Suprapubic skin (tissue), 4 donors: ENCODE measurements at regions not wholly inside any gene's neighbourhood (a gene's known extent, or its start where the extent isn't known, plus 50 kb on each side); places are given as distances from the start of the nearest gene placed in this dataset.

Source experiments
- DNase-seq, 2 donors: peaks; one replicate each; pipeline ENCODE4 v3.0.0-alpha.2; 2019; ENCODE audit warnings: low spot score in 2 of 2
- H3K27ac ChIP-seq: fragments of 200-600 bp; sonication (generic); one replicate; pipeline ENCODE4 v1.5.1; 2019
- H3K27me3 ChIP-seq: fragments of 200-600 bp; sonication (generic); one replicate; pipeline ENCODE4 v1.5.1; 2019
- H3K36me3 ChIP-seq: fragments of 200-600 bp; sonication (generic); one replicate; pipeline ENCODE4 v1.5.1; 2019
- H3K4me1 ChIP-seq: fragments of 200-600 bp; sonication (generic); one replicate; pipeline ENCODE4 v1.5.1; 2019
- H3K4me3 ChIP-seq: fragments of 200-600 bp; sonication (generic); one replicate; pipeline ENCODE4 v1.5.1; 2019; ENCODE audit warnings: mild to moderate bottlenecking
- H3K9me3 ChIP-seq: fragments of 200-600 bp; sonication (generic); one replicate; pipeline ENCODE4 v1.5.1; 2019
- EP300 ChIP-seq: sonication (generic); formaldehyde crosslinking; IDR thresholded peaks from one replicate; pipeline ENCODE4 v1.6.1; 2017; ENCODE audit warnings: antibody characterized with exemption
- POLR2A ChIP-seq, 2 donors: fragments of 450-650 bp; IDR thresholded peaks; one replicate each; pipeline ENCODE4 v1.6.1; 2017; ENCODE audit warnings: antibody characterized with exemption in 2 of 2, mild to moderate bottlenecking in 2 of 2, moderate library complexity in 2 of 2
- POLR2AphosphoS5 ChIP-seq, 3 donors: sonication (generic); formaldehyde crosslinking; IDR thresholded peaks; one replicate each; pipeline ENCODE4 v1.6.1; 2017; ENCODE audit warnings: antibody characterized with exemption in 3 of 3
- TF ChIP-seq, protein P1 (sequence below), 2 donors: fragments of 200-600 bp in 1 of 2; fragments of 450-650 bp in 1 of 2; sonication (generic) in 1 of 2; IDR thresholded peaks; one replicate each; pipeline ENCODE4 v1.5.1; 2016 to 2019; ENCODE audit warnings: antibody characterized with exemption in 2 of 2, mild to moderate bottlenecking in 1 of 2, moderate library complexity in 1 of 2

DNA sequence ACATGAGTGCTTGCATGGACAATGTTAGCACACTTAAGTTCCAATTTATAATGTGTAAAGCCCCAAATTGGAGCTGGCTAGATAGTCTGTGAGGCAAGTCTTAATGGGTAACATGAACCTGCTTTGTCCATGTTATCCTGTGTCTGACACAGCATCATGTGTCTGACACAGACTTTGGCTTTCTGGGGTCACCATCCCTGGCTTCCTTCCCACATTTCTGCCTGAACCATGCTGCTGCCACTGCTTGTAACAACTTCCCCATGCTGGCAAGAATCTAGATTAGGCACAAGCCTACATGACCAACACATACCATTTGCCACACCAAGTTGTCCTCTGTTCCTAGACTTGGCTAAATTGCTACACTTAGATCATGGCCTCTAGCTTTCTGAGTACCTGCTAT, 49.8 kb upstream of the ZBTB7C start:
- no peak for DNase-seq
- peaks cover 22% of the 10 kb centered on the region for H3K4me1 ChIP-seq
- TF ChIP-seq POLR2AphosphoS5 (IDR thresholded peaks at IDR 0.05), result no peak
- no peak for TF ChIP-seq POLR2A (IDR thresholded peaks at IDR 0.05)
- TF ChIP-seq, protein P1, sequence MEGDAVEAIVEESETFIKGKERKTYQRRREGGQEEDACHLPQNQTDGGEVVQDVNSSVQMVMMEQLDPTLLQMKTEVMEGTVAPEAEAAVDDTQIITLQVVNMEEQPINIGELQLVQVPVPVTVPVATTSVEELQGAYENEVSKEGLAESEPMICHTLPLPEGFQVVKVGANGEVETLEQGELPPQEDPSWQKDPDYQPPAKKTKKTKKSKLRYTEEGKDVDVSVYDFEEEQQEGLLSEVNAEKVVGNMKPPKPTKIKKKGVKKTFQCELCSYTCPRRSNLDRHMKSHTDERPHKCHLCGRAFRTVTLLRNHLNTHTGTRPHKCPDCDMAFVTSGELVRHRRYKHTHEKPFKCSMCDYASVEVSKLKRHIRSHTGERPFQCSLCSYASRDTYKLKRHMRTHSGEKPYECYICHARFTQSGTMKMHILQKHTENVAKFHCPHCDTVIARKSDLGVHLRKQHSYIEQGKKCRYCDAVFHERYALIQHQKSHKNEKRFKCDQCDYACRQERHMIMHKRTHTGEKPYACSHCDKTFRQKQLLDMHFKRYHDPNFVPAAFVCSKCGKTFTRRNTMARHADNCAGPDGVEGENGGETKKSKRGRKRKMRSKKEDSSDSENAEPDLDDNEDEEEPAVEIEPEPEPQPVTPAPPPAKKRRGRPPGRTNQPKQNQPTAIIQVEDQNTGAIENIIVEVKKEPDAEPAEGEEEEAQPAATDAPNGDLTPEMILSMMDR (IDR thresholded peaks at IDR 0.05), result no peak
- no peak for TF ChIP-seq EP300

More for the DNA sequence above, 49.8 kb upstream of the ZBTB7C start:
- H3K27me3 ChIP-seq, result no peaks in the 10 kb centered on the region
- H3K4me3 ChIP-seq, result no peak overlapping the region
- no peak overlapping the region for H3K27ac ChIP-seq
- H3K9me3 ChIP-seq, result no peaks in the 10 kb centered on the region
- H3K36me3 ChIP-seq, result no peaks in the 10 kb centered on the region
